ENCODE measurements at regions not wholly inside any gene's neighbourhood (a gene's known extent, or its start where the extent isn't known, plus 50 kb on each side); places are given as distances from the start of the nearest gene placed in this dataset.

- no peak for TF ChIP-seq EZH2phosphoT487 (IDR thresholded peaks at IDR 0.05; ENCODE audit: borderline replicate concordance, low read length)
- TF ChIP-seq, protein P1, sequence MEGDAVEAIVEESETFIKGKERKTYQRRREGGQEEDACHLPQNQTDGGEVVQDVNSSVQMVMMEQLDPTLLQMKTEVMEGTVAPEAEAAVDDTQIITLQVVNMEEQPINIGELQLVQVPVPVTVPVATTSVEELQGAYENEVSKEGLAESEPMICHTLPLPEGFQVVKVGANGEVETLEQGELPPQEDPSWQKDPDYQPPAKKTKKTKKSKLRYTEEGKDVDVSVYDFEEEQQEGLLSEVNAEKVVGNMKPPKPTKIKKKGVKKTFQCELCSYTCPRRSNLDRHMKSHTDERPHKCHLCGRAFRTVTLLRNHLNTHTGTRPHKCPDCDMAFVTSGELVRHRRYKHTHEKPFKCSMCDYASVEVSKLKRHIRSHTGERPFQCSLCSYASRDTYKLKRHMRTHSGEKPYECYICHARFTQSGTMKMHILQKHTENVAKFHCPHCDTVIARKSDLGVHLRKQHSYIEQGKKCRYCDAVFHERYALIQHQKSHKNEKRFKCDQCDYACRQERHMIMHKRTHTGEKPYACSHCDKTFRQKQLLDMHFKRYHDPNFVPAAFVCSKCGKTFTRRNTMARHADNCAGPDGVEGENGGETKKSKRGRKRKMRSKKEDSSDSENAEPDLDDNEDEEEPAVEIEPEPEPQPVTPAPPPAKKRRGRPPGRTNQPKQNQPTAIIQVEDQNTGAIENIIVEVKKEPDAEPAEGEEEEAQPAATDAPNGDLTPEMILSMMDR (IDR thresholded peaks at IDR 0.05; ENCODE audit: low read depth, low read length, poor library complexity, severe bottlenecking) = no peak
Observed at GRCh38 chr9:22528485-22528884, 81.9 kb downstream of the DMRTA1 start.

Measured in DOHH2 (cell line).